Fibroblast of skin of abdomen (primary cell): ENCODE measurements at regions not wholly inside any gene's neighbourhood (a gene's known extent, or its start where the extent isn't known, plus 50 kb on each side); places are given as distances from the start of the nearest gene placed in this dataset.

Source experiments
- DNase-seq: peaks from one replicate; pipeline ENCODE4 v3.0.0-alpha.2; 2013

- DNase-seq, result no peak
Observed at GRCh38 chr7:81606078-81606863, 163.6 kb downstream of the HGF start.

- no peak for DNase-seq
Observed at GRCh38 chr7:81605493-81605892, 164.4 kb downstream of the HGF start.

DNA sequence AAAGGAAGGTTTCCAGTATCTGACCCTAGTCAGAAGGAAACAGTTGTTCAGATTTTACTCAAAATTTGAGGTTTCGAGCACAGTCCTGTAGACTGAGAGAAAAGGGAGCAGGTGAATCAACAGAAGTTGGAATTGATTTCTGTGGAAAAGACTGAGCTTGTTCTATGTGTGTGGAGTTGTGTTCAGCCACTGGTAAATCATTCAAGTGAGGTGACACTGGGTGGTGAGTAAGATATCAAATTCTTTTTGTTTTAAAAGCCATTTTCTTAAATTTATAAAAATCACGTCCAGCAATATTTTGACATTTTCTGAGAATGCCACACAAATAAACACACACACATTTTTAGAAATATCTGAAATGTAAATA, 165.1 kb downstream of the HGF start:
- DNase-seq, result no peak

DNA sequence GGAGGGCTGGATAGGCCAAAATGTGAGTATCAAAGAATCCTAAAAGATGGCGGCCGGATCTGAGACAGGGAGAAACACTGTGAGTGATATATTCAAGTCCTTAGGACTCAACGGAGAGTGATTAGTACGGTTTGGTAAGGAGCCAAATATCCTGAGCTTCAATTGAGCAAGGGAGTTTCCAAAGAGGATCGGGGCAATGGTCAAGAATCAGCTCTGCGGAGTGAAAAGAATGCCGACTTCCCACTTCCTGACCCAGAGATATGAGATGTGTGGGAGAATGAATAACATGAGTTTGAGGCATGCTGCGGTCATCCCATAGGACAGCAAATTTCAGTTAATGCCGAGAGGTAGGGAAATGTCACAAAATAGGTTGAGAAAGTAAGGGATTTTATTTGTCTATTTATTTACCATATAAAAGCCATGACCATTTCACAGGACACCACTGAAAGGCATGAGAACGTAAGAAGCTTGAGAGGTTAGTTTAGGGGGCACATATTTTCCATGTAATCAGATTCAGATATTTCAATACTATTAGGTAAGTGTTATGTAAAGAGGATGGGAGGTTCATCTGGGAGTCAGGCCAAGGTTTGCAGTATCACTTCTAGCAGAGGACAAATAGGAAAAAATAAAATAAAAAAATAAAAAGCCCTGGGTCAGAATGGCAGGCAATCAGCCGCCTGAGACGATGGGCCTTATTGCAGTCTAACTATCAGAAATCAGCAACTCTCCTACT, 165.6 kb downstream of the HGF start:
- DNase-seq, result peak; percentile 37

DNA sequence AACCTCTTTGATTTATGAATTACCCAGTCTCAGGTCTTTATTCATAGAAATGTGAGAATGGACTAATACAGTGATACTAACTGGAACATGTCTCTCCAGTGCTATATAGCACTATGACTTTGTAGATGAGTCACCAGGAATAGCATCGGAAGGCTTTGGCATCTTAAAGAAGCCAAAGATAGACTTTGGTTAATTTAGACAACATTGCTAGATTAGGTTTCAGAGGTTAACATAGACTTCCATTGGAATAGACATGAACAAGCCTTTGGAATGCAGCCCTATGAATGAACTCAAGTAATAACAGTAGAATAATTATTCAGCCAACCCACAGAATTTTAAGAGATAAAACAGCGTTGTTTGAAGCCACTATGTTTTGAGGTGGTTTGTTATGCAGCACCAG, 169.2 kb downstream of the HGF start:
- peak; percentile 45 for DNase-seq

GRCh38 chr7:81598951-81599350, 170.9 kb downstream of the HGF start:
- no peak for DNase-seq

DNA sequence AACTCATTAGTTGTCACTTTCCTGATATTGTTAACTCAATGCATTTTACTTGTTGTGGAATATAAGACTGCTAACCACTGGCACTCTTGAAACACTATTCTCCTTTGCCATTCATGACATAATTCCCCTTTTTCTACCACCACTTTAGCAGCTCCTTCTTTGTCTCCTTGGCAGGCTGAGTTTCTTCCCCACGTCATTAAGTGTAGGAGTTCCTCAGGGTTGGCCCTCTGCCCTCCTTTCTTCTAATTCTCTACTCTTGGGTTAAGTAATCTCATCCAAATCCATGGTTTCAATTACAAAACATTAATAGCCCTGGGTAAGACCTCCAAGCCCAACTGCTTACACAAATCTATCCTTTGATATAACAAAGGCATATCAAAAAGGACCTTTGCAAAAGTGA, 175.1 kb downstream of the HGF start:
- no peak for DNase-seq

GRCh38 chr7:81590131-81590530, 179.7 kb downstream of the HGF start:
- no peak for DNase-seq

DNA sequence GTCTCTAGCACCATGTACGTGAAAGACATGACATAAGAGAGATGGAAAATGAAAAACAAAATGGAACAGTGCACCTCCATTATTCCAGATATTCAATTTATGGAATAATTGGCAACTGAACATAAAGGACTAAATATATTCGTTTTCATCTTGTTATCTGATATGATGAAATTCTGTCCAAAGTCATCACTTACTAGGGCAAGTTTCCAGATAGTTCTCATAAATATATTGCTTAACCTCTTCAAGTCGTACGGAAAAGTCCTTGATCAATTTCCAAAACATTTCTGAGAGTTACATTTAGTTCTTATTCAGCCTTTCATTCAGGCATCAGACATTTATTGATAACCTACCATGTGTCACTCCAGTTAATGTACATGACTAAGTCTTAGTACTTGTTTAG, 185.2 kb downstream of the HGF start:
- no peak for DNase-seq

DNA sequence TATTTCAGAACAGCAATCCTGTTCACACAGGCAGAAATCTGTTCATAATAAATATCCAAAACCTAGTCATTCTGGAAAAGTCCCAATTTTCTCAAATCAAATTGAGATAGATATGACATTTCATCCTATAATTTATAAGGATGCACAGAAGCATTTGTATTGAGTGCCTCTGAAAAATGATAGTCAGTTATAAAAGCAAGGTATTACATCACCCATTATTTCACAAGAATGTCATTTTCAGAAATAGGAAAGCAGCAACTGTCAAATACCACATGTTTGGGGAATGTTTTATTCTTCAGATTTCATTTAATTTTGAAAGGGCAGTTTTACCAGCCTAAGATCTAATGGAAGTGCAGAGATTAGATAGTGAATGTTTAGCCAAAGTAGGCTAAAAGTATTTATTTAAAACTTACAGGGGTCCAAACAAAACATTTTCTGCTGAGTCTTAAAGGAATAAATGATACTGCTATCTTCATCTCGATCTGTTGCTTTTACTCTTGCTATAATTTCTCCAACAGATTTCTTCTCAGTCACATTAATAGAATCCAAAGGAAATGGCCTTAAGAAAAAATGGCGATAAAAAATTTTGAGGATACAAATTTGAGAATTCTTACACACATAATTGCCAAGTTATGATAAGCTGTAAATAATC, 185.8 kb downstream of the HGF start:
- DNase-seq, result peak; percentile 37

- no peak for DNase-seq
Observed at GRCh38 chr7:81583090-81583489, 186.8 kb downstream of the HGF start.

GRCh38 chr7:81577642-81578340, 192.1 kb downstream of the HGF start:
- DNase-seq, result no peak

- peak; percentile 14 for DNase-seq
Observed at GRCh38 chr7:81574723-81575326, 195.0 kb downstream of the HGF start.

- DNase-seq, result no peak
Observed at GRCh38 chr7:81573932-81574331, 195.9 kb downstream of the HGF start.

DNA sequence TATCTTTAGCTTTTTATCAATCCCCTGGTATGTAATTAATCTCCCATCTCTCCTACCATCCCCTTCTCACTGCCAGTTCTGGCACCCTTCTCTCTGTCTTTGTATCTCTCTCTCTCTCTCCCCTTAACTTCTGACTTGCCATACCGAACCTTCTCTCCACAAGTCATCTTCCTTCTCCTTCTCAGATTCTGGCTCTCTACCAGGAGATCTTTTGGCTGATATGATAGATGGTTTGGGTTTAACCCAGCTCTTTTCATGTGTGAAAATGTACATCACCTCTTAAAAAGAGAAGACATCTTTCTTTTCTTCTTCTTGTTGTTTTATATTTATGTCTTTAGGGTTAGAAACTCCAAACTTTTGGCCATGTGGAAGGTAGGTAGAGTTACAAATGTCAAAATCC, 196.7 kb downstream of the HGF start:
- no peak for DNase-seq

DNA sequence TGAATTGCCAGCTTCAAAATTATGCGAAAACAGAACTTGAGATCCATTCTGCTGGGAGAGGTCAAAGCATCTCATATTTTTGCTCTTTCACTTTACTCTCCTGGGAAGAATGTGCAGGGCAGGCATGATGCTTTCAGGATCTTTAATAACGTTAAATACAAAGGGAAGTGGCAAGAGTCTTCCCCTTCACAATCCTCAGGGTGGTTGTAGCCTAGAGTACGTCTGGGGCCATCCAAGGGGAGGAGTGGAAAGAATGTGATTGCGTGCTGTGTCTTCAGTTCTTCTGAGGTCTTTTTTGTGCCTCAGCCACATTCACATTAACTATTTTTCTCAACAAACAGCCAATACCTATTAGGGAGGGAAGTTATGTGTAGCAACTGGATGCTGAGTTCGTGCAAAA, 207.3 kb downstream of the HGF start:
- DNase-seq, result no peak

DNA sequence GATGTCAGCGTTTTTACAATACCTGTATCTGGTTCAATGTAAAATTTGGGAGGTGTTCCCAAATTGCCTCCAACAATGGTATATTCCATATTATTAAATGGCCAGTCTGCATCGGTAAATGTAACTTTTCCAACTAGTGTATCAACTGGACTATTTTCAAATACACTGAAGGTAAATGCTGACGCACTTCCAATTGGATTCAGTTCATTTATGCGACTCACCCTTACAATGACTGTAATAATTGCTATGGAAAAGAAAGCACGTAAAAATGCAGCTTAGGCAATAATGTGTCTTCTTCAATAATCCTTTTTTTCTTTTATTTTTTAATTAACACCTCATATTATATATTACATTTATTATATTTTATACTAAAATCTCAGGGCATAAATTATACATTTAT, 209.1 kb downstream of the HGF start:
- no peak for DNase-seq

- no peak for DNase-seq
Observed at GRCh38 chr7:81549484-81550016, 220.3 kb downstream of the HGF start.

DNA sequence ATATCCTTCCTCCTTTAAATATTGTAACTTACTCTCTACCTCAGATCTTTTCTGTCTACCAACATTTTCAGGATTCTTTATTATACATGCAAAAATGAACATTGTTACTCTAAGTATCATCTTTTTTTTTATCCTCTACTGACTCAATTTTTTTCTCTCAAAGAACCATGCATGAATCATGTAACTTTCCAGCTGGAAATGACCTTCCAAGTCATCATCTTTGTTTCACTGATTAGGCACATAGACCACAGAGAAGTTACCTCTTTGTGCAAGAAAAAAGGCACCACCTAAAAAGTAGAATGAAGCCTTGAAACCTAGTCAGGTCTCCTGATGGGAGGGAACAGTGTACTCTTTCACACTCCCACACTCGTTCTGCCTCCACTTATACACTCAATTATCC, 234.9 kb downstream of the HGF start:
- no peak for DNase-seq

DNA sequence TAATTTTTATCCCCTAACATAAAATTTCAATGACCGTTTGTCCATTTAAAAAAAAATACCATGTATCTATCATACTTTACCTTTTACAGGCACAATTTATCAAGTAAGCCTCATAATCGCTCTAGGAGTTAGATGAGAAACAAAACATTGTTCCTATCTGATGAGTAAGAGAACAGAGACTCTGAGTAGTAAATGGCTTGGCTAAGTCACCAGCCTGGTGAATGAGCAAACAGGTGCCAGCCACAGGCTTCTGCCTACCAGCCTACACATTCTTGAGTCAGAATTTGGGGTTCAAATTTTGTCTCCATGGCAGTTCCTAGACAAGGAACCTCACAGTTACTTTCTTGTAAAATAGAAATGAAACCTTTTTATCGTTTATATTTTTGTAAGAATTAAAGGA, 235.4 kb downstream of the HGF start:
- no peak for DNase-seq

GRCh38 chr7:81533931-81534330, 235.9 kb downstream of the HGF start:
- no peak for DNase-seq

- DNase-seq, result no peak
Observed at GRCh38 chr7:81533426-81533825, 236.4 kb downstream of the HGF start.

GRCh38 chr7:81529785-81530184, 240.1 kb downstream of the HGF start:
- no peak for DNase-seq
